ENCODE measurements at regions not wholly inside any gene's neighbourhood (a gene's known extent, or its start where the extent isn't known, plus 50 kb on each side); places are given as distances from the start of the nearest gene placed in this dataset.
"Not testable (repeated sequence)": the region's sequence is repeated elsewhere in the genome, so short reads cannot be mapped to it uniquely, and the experiment has no call there.

DNA sequence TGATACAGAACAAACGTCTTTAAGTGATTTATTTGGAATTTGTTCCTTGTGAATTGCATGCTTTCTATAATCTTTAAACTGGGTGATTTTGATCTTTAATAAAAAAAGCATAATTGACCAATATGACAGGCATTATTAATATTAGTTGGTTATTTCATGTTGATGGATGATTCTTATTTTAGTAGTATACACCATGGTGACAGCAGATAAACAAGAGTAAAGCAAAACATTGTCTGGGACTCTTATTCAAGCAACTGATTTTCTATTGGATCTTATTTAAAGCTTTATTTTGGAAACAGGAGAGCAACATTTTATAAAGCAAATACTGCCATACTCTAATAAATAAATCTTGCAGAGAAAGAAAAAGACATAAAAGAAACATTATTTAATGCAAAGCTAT is 591.4 kb upstream of the GNPDA2 start:
- ATAC-seq, result no peak
- no peak for DNase-seq
- intact Hi-C loops (cut with DNase I, micrococcal nuclease), result no loop called here

DNA sequence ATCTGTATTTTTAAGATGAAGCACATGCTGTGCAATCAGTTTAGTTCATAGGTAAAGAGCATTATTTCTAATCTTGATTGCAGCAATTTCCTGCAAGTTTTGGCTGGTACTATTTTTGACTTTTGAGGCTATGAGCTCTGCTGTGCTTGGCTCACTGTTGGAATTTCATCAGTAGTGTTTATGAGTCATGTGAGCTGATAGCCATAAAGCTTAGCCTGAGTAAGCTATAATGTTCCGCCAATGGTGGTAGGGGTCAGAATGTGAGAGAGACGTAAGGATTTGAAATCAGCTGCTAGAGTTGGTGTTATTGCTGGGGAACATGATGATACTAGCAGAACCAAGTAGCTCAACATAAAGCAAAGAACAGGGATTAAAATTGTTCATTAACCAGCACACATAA is 590.9 kb upstream of the GNPDA2 start:
- DNase-seq (no peak), ATAC-seq (no peak)
- intact Hi-C loops (cut with DNase I, micrococcal nuclease), result no loop called here

DNA sequence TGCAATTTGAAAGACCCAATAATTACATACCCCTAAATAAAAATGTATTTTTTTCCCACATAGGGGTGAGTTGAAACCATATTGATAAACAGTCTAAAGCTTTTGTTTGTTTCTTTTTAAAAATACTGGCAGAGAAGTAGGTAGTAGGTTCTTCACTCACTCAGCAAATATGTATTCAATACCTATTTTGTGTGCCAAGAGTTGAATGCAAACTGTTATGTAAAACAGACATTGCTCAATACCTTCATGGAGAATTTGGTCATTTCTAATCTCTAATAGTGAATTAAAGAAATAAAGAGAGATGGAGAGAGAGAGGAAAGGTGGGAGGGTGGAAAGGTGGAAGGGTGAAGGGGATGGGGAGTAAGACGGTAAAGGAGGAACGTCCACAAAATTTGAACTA is 589.9 kb upstream of the GNPDA2 start:
- DNase-seq (no peak), ATAC-seq (no peak)
- intact Hi-C loops (cut with DNase I, micrococcal nuclease), result no loop called here

DNA sequence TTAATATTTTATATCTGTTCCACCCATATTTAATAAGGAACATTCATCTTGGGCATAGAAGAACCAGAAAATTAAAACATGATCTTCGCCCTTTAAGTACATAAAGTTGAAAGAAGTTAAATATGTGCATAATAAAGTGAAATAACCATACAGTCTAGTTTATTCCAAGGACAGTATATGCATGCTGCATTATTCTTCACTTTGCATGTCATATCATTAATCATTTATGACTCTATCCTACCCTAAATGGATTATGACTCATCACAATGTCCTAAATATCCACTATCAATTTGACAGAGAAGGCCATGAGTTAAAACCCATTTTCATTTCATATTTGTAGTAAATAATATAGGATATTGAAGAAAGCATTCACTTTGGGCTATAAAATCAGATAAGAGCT is 576.5 kb upstream of the GNPDA2 start:
- intact Hi-C loops (cut with DNase I, micrococcal nuclease), result no loop called here
- ATAC-seq (no peak), DNase-seq (no peak)

DNA sequence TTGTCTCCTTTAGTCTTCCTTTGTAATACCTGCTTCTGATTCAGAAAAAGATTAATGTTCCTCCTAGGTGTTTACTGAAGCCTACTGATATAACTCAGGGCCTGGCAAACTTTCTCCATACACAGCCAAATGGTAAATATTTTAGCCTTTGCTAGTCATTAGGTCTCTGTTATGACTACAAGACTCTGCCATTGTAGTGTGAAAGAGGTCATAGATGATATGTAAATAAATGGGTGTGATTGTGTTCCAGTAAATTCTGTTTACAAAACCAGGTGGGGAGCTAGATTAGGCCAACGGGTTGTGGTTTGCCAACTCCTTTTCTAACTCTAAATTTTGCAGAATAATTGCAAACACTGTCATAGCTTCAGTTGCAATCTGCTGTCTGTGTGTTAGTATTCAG is 568.1 kb upstream of the GNPDA2 start:
- DNase-seq (no peak), ATAC-seq (no peak)
- intact Hi-C loops (cut with DNase I, micrococcal nuclease), result no loop called here

DNA sequence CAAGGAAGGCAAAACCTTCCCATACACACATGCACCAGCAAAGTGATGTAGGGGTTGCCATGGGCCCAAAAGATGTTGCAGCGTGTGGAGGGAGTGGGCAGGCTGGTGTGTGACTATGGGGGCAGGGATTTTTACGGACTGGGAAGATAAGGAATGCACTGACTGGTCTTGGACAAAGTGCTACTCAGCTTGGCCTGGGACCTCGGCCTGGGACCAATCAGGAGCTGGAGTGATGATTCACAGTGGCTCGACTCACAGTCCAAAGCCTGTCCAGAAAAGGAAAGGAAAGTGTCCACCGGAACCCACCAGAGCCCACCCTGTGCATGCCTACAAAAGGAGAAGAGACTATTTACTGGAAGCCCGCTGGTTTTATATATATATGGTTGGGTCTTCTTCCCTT is 567.0 kb upstream of the GNPDA2 start:
- DNase-seq (no peak), ATAC-seq (no peak)
- intact Hi-C loops (cut with DNase I, micrococcal nuclease), result no loop called here

DNA sequence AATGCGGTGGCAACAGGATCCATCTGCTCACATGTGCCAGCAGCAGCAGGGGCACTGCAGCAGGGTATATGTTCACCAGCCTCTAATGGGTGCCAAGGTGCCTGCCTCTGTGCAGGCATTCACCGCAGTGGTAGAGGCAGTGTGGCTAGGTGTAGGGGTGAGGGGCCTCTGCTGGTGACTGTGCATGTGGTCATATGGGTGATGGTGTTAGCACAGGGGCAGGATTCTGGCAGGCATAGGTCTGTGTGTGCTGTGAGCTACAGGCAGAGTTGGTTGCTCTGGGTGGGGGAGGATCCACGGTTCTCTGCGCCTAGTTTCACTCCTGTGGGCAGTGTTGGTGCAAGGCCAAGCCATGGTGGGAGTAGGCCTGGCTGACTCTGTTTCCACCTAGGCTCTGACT is 566.5 kb upstream of the GNPDA2 start:
- intact Hi-C loops (cut with DNase I, micrococcal nuclease), result no loop called here
- DNase-seq (no peak), ATAC-seq (no peak)

DNA sequence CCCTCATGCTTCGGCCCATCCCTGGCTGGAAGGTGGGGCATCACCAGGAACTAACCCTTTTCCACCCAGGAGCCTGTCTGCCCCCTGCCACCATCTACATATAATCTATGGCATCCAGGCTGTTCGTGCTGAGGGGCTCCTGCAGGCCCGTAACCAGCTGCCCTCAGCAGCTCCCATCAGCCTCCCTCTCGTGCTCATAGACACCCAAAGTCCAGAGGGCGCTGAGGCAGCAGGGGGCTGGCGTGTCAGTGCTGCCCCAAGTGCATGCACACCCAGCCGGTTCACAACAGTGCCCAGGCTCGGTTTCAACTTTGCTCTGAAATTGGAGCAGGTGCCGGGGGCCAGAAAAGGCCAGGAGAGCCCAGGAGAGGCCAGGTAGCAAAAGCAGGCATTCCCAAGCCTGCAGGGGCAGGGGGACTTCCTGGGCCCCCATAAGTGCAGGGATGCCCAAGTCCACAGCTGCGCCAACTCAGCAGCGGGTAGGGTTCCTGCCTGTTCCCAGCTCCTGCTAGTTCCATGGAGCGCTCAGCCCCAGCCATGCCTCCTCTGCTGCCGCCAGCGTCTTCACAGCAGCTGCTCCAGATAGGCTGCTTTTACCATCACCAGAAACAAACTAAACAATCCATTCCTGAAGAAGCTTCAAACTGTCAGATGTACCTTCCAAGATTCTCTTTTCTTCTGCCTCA is 558.2 kb upstream of the GNPDA2 start:
- no peak for DNase-seq
- intact Hi-C loops (cut with DNase I, micrococcal nuclease), result no loop called here
- ATAC-seq, result no peak

DNA sequence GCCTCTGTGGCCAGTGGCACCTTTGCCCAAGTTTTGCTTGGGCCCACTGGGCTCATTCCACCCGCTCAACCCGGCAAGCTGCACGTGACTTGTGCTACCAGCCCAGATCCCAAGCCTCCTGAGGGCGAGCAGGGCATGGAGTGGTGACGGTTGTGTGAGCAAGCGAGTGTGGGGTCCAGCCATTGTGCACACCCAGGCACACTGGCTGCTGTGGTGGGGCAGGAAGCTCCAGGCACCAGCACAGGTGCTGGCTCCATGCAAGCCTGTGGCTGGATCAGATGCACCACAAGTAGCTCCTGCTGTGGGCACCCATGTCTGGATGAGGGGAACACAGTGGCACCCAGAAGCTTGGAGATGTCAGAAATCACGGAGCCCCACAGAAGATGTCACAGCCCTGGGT is 557.0 kb upstream of the GNPDA2 start:
- ATAC-seq (no peak), DNase-seq (no peak)
- intact Hi-C loops (cut with DNase I, micrococcal nuclease), result no loop called here

DNA sequence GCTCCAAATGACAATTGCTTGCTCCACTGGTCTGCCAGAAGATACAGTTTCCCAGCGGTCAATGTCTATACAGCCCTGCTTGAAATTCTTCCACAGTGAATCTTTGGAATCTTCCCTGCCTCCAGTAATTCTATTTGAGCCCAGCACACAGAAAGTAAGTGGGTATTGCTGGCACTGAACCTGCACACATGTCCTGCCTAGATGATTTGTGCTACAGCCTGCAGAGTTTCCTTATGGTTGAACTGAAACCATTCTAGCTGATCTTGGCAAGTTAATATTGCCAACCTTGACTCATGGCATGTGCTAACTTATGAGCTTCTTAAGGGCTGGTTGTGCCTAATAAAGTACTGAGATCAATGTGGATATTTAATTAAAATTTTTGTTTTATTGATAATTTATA is 553.8 kb upstream of the GNPDA2 start:
- intact Hi-C loops (cut with DNase I, micrococcal nuclease), result no loop called here
- DNase-seq (no peak), ATAC-seq (no peak)

DNA sequence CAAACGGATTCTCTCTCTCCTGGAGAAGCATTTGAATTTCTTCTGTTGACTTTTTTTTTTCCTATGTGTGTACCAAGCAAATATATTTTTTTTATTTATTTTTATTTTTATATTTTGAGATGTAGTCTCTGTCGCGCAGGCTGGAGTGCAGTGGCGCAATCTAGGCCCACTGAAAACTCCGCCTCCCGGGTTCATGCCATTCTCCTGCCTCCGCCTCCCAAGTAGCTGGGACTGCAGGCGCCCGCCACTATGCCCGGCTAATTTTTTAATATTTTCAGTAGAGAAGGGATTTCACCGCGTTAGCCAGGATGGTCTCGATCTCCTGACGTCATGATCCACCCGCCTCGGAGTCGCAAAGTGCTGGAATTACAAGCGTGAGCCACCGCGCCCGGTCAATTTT is 549.5 kb upstream of the GNPDA2 start:
- no peak for DNase-seq
- intact Hi-C loops (cut with DNase I, micrococcal nuclease), result no loop called here
- ATAC-seq, result no peak

DNA sequence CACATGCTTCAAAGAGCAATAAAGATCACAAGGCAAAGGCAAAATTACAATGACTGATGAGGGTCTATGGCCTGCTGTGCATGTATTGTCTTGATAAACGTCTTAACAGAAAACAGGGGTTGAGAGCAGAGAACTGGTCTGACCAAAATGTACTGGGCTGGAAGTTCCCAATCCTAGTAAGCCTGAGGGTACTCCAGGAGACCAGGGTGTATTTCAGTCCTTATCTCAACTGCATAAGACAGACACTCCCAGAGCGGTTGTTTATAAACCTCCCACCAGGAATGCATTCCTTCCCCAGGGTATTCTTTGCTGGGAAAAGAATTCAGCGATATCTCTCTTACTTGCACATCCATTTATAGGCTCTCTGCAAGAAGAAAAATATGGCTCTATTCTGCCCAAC is 521.8 kb upstream of the GNPDA2 start:
- DNase-seq; intact Hi-C loops (cut with DNase I, micrococcal nuclease); ATAC-seq: not testable (repeated sequence)

DNA sequence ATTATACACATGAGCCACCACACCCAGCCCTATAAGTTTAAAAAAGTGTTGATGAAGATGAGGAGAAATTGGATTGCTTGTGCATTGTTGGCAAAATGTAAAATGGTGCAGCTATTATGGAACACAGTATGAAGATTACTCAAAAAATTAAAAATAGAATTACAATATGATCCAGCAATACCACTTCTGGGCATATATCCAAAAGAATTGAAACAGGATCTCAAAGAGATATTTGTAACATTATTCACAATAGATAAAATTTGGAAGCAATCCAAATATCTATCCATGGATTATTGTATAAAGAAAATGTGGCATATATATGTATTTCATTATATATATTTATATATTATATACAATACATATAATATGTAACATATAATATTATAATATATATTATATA is 515.6 kb upstream of the GNPDA2 start:
- DNase-seq (no peak), ATAC-seq (no peak)
- intact Hi-C loops (cut with DNase I, micrococcal nuclease), result no loop called here

DNA sequence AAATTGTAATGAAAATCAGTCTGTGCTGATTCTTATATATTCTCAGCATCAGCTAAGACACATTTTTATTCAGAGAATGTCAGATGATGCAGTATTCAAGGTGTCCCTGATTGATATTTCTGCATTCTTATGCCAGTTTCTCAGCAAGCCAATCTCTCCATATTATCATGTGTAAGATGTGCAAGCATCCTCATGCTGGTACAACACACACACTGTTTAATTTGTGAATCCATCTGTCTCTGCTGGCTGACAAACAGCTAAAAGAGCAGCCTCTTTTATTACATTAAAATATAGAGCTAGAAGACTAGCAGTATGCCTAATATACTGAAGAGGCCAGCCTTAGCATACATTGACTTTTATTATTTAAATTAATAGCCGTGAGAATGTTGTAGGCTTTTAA is 502.9 kb upstream of the GNPDA2 start:
- ATAC-seq (no peak), DNase-seq (no peak)
- intact Hi-C loops (cut with DNase I, micrococcal nuclease), result no loop called here

DNA sequence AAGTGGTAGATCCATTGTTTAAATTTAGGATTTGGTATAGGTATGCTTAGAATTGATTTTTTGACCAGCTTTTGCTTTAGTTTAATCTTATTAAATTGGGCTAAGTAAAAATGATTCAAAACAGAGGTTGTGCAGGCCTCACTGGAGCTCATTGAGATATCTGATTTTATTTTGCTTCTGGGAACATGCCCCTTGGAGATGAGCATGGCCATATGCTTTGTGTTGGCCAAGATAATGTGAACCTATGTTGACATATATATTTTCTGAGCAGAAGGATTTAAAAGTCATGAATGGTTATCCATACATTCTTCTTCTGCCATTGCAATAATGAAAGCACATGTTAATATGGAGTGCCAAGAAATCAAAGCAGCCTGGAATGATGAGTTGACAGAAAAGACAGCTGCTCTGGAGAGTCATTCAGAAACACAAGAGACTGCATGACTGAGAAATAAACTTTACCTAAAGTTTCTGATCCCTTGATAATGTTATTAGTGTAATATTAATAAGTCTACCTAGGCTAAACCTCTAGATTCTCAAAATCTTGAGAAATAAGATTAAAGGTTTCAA is 489.7 kb upstream of the GNPDA2 start:
- intact Hi-C loops (cut with DNase I, micrococcal nuclease), result no loop called here
- DNase-seq (no peak), ATAC-seq (no peak)

DNA sequence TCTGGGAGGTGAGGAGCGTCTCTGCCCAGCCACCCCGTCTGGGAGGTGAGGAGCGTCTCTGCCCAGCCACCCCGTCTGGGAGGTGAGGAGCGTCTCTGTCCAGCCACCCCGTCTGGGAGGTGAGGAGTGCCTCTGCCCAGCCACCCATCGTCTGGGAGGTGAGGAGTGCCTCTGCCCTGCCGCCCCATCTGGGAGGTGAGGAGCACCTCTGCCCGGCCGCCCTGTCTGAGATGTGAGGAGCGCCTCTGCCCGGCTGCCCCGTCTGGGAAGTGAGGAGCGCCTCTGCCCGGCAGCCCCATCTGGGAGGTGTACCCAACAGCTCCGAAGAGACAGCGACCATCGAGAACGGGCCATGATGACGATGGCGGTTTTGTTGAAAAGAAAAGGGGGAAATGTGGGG is 482.1 kb upstream of the GNPDA2 start:
- intact Hi-C loops (cut with DNase I, micrococcal nuclease); DNase-seq; ATAC-seq: not testable (repeated sequence)

DNA sequence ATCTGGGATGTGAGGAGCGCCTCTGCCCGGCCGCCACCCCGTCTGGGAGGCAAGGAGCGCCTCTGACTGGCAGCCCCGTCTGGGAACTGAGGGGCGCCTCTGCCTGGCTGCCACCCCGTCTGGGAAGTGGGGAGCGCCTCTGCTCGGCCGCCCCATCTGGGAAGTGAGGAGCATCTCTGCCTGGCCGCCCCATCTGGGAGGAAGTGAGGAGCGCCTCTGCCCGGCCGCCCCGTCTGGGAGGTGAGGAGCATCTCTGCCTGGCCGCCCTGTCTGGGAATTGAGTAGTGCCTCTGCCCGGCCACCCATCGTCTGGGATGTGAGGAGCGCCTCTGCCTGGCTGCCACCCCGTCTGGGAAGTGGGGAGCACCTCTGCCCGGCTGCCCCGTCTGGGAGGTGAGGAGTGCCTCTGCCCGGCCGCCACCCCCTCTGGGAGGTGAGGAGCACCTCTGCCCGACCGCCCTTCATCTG is 481.5 kb upstream of the GNPDA2 start:
- intact Hi-C loops (cut with DNase I, micrococcal nuclease); DNase-seq; ATAC-seq: not testable (repeated sequence)

DNA sequence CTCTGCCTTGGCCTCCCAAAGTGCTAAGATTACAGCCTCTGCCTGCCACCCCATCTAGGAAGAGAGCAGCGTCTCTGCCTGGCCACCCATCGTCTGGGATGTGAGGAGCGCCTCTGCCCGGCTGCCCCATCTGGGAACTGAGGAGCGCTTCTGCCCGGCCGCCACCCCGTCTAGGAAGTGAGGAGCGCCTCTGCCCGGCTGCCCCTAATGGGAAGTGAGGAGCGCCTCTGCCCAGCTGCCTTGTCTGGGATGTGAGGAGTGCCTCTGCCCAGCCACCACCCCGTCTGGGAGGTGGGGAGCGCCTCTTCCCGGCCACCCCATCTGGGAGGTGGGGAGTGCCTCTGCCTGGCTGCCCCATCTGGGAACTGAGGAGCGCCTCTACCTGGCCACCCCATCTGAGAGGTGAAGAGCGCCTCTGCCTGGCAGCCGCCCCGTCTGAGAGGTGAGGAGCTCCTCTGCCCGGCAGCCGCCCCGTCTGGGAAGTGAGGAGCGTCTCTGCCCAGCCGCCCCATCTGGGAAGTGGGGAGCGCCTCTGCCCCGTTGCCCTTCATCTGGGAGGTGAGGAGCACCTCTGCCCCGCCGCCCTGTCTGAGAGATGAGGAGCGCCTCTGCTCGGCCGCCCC is 481.0 kb upstream of the GNPDA2 start:
- ATAC-seq, result not testable (repeated sequence)

DNA sequence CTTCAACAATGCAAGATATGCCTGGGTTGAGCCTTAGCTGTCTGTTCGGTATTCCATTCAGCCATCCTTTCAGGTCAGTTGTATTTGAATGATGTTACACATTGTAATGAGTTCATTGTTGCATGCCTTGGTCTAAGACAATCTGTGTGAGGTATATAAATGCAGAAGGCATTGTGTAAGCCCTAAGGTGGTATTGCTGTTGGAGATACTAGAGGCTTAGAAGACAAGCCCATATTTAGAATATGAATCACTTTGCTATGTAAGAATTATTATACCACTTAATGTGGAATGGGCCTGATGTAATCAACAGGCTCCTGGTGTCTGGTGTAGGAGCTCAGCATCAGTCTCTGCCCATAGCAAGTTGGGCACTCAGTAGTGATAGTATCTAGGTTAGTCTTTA is 473.4 kb upstream of the GNPDA2 start:
- no peak for DNase-seq
- intact Hi-C loops (cut with DNase I, micrococcal nuclease), result no loop called here

More for the DNA sequence above, 481.0 kb upstream of the GNPDA2 start:
- intact Hi-C loops (cut with DNase I, micrococcal nuclease); DNase-seq: not testable (repeated sequence)

DNA sequence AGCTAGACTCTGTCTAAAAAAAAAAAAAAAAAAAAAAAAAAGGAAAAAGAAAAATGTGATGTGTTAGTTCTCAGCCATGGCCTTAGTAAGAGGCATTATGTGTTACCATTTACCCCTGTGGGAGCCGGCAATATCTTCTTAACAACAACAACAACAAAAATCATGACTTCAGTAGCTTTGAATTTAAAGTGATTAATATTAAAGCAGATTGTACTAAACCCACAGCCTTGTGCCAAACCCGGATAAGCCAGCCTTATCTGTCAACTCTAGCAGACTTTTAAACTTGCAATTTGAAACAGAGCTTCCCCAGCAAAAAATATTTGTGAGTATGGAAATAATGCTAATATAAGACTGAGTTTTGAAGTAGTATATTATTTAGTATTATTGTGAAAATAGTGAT is 462.1 kb upstream of the GNPDA2 start:
- intact Hi-C loops (cut with DNase I, micrococcal nuclease), result no loop called here
- DNase-seq, result no peak
- ATAC-seq, result no peak

More for the DNA sequence above, 473.4 kb upstream of the GNPDA2 start:
- ATAC-seq, result no peak

DNA sequence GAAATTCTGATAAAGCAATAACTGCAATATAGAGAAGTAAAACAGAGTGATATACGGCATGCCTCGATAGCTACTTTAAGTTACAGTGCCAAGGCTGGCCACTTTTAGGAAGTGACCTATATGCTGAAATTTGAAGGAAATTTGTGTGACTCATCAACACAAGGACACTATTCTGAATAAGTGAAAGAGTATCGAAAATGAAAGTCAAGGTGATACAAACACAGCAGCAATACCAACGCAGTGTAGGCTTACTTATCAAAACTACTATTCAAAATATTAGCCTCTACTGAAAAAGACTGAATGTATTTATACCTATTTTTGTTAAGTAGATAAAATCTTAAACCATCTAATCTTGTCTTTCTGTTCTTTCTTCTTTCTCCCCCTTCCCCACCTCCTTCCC is 459.9 kb upstream of the GNPDA2 start:
- intact Hi-C loops (cut with DNase I, micrococcal nuclease), result no loop called here
- ATAC-seq, result no peak

More for the DNA sequence above, 459.9 kb upstream of the GNPDA2 start:
- DNase-seq, result no peak
